PC-3 (cell line): ENCODE measurements at regions not wholly inside any gene's neighbourhood (a gene's known extent, or its start where the extent isn't known, plus 50 kb on each side); places are given as distances from the start of the nearest gene placed in this dataset.

Source experiments
- ATAC-seq: fragments of 200-7000 bp; cut with Tn5 transposase; 2 replicates; pipeline ENCODE4 v1.9.1; 2020; ENCODE audit warnings: mild to moderate bottlenecking, moderate library complexity
- BruUV-seq: library from RNA; stranded (reverse); fragments of 400-500 nt; replicated peaks from 2 replicates; lab custom pipeline; 2021; lab: Mats Ljungman, UMichigan
- CTCF ChIA-PET: fragments of 300-600 bp; sonication (Branson Sonifier 250); formaldehyde crosslinking; loops from one replicate; lab custom pipeline; 2022; ENCODE audit warnings: antibody characterized with exemption; lab: Charles Lee
- POLR2A ChIA-PET: fragments of 300-600 bp; sonication (Branson Sonifier 250); formaldehyde crosslinking; loops from one replicate; lab custom pipeline; 2022; ENCODE audit warnings: antibody characterized with exemption; ENCODE audit not compliant: unreplicated experiment; lab: Charles Lee
- DNase-seq: peaks from one replicate; pipeline ENCODE4 v3.0.0-alpha.2; 2015
- H2AFZ ChIP-seq: fragments of 300-600 bp; sonication (generic); 2 replicates; pipeline ENCODE4 v1.6.0; 2016; ENCODE audit warnings: antibody characterized with exemption, low read length
- H3F3A ChIP-seq: fragments of 300-600 bp; sonication (generic); one replicate; pipeline ENCODE4 v1.6.0; 2017; ENCODE audit warnings: antibody characterized with exemption, low read length, control low read depth, mild to moderate bottlenecking; ENCODE audit not compliant: unreplicated experiment
- H3K27ac ChIP-seq: fragments of 300-600 bp; sonication (generic); 2 replicates; pipeline ENCODE4 v1.5.1; 2016; ENCODE audit warnings: mild to moderate bottlenecking, low read length
- H3K27me3 ChIP-seq: fragments of 300-600 bp; sonication (generic); 2 replicates; pipeline ENCODE4 v1.6.1; 2016; ENCODE audit warnings: low read length, mixed read lengths
- H3K36me3 ChIP-seq: fragments of 300-600 bp; sonication (generic); 2 replicates; pipeline ENCODE4 v1.6.1; 2016; ENCODE audit warnings: low read depth, mixed run types, low read length, mixed read lengths
- H3K4me1 ChIP-seq: fragments of 300-600 bp; sonication (generic); 2 replicates; pipeline ENCODE4 v1.5.1; 2016; ENCODE audit warnings: low read length; ENCODE audit not compliant: insufficient read depth
- H3K4me2 ChIP-seq: fragments of 300-600 bp; sonication (generic); 2 replicates; pipeline ENCODE4 v1.6.0; 2016; ENCODE audit warnings: low read length
- H3K4me3 ChIP-seq: fragments of 300-600 bp; sonication (generic); 2 replicates; pipeline ENCODE4 v1.5.1; 2016; ENCODE audit warnings: mild to moderate bottlenecking, low read length, mixed read lengths
- H3K79me2 ChIP-seq: fragments of 300-600 bp; sonication (generic); 2 replicates; pipeline ENCODE4 v1.6.1; 2017; ENCODE audit warnings: low read length, mixed read lengths
- H3K9ac ChIP-seq: fragments of 300-600 bp; sonication (generic); 2 replicates; pipeline ENCODE4 v1.6.0; 2016; ENCODE audit warnings: mild to moderate bottlenecking, low read length
- H3K9me2 ChIP-seq: fragments of 300-600 bp; sonication (generic); replicated peaks from 2 replicates; pipeline ENCODE4 v1.6.1; 2016; ENCODE audit warnings: mixed run types, low read length, mixed read lengths
- H3K9me3 ChIP-seq: fragments of 300-600 bp; sonication (generic); 2 replicates; pipeline ENCODE4 v1.6.1; 2016; ENCODE audit warnings: low read length, mixed read lengths
- H4K20me1 ChIP-seq: fragments of 300-600 bp; sonication (generic); 2 replicates; pipeline ENCODE4 v1.6.1; 2016; ENCODE audit warnings: low read length, mixed read lengths
- CTCF ChIP-seq: fragments of 300-600 bp; sonication (generic); conservative IDR thresholded peaks from 2 replicates; pipeline ENCODE4 v1.5.1; 2017; ENCODE audit warnings: antibody characterized with exemption, low read depth, mild to moderate bottlenecking, low read length
- EZH2 ChIP-seq: fragments of 300-600 bp; sonication (generic); IDR thresholded peaks from one replicate; pipeline ENCODE4 v1.6.1; 2017; ENCODE audit warnings: antibody characterized with exemption, mild to moderate bottlenecking, low read length; ENCODE audit not compliant: unreplicated experiment
- EZH2phosphoT487 ChIP-seq: fragments of 300-600 bp; sonication (generic); IDR thresholded peaks from 2 replicates; pipeline ENCODE4 v1.6.1; 2018; ENCODE audit warnings: mild to moderate bottlenecking, antibody characterized with exemption, low read length, borderline replicate concordance
- intact Hi-C: fragments of 100-400 bp; cut with micrococcal nuclease; formaldehyde crosslinking; loops from 2 replicates; pipeline ENCODE4 v1.9.0; 2023

- BruUV-seq = no TSS peak
Measured at GRCh38 chr5:144684899-144685298, 514.2 kb downstream of the KCTD16 start.

GRCh38 chr5:144680711-144681110 is 510.0 kb downstream of the KCTD16 start:
- no peaks in the 10 kb centered on the region for H3K9me3 ChIP-seq
- H3K27ac ChIP-seq = no peak overlapping the region
- no peaks in the 10 kb centered on the region for H3K9me2 ChIP-seq
- TF ChIP-seq CTCF (no peak), EZH2phosphoT487 (no peak), EZH2 (no peak)
- no peaks in the 10 kb centered on the region for H3F3A ChIP-seq
- H3K4me2 ChIP-seq = no peak overlapping the region
- ChIA-PET POLR2A (no interaction called here), CTCF (no interaction called here)
- no peaks in the 10 kb centered on the region for H3K36me3 ChIP-seq
- no peak overlapping the region for H2AFZ ChIP-seq
- no peaks in the 10 kb centered on the region for H3K4me1 ChIP-seq
- H3K9ac ChIP-seq = no peak overlapping the region
- no peaks in the 10 kb centered on the region for H4K20me1 ChIP-seq
- no peak for DNase-seq
- H3K79me2 ChIP-seq = no peaks in the 10 kb centered on the region
- H3K4me3 ChIP-seq = no peak overlapping the region
- no peaks in the 10 kb centered on the region for H3K27me3 ChIP-seq
- intact Hi-C loops = no loop called here
- BruUV-seq = no TSS peak
- ATAC-seq = no peak

More at GRCh38 chr5:144684899-144685298, 514.2 kb downstream of the KCTD16 start:
- Histone ChIP-seq H3K9me3 (no peaks in the 10 kb centered on the region), H3K9ac (no peak overlapping the region), H3K4me2 (no peak overlapping the region), H3K27me3 (no peaks in the 10 kb centered on the region), H3K4me1 (no peaks in the 10 kb centered on the region), H3K79me2 (no peaks in the 10 kb centered on the region), H3K9me2 (no peaks in the 10 kb centered on the region), H3K27ac (no peak overlapping the region), H2AFZ (no peak overlapping the region), H4K20me1 (no peaks in the 10 kb centered on the region), H3K36me3 (no peaks in the 10 kb centered on the region), H3K4me3 (no peak overlapping the region), H3F3A (no peaks in the 10 kb centered on the region)
- POLR2A ChIA-PET = no interaction called here
- intact Hi-C loops = no loop called here
- CTCF ChIA-PET = no interaction called here
- DNase-seq (no peak), ATAC-seq (no peak)
- no peak for TF ChIP-seq EZH2
- TF ChIP-seq EZH2phosphoT487 = no peak
- TF ChIP-seq CTCF = no peak

GRCh38 chr5:144671066-144671465 is 500.4 kb downstream of the KCTD16 start:
- H3K27ac ChIP-seq = no peak overlapping the region
- ChIA-PET POLR2A (no interaction called here), CTCF (no interaction called here)
- H4K20me1 ChIP-seq = no peaks in the 10 kb centered on the region
- intact Hi-C loops = no loop called here
- no peak overlapping the region for H2AFZ ChIP-seq
- H3K9me2 ChIP-seq = no peaks in the 10 kb centered on the region
- no peak for TF ChIP-seq CTCF
- no peak for TF ChIP-seq EZH2
- TF ChIP-seq EZH2phosphoT487 = no peak
- H3K4me1 ChIP-seq = no peaks in the 10 kb centered on the region
- no peaks in the 10 kb centered on the region for H3K9me3 ChIP-seq
- H3K4me3 ChIP-seq = no peak overlapping the region
- no peaks in the 10 kb centered on the region for H3K27me3 ChIP-seq
- no peaks in the 10 kb centered on the region for H3K36me3 ChIP-seq
- no TSS peak for BruUV-seq
- no peaks in the 10 kb centered on the region for H3F3A ChIP-seq
- no peak for DNase-seq
- no peaks in the 10 kb centered on the region for H3K79me2 ChIP-seq
- ATAC-seq = no peak
- no peak overlapping the region for H3K4me2 ChIP-seq
- no peak overlapping the region for H3K9ac ChIP-seq
